MM.1S (cell line): ENCODE measurements at regions not wholly inside any gene's neighbourhood (a gene's known extent, or its start where the extent isn't known, plus 50 kb on each side); places are given as distances from the start of the nearest gene placed in this dataset.

Experiments
- DNase-seq: peaks from one replicate; pipeline ENCODE4 v3.0.0-alpha.2; 2015
- H2AFZ ChIP-seq: fragments of 300-600 bp; sonication (generic); 2 replicates; pipeline ENCODE4 v1.6.0; 2016; ENCODE audit warnings: antibody characterized with exemption, low read length
- H3F3A ChIP-seq: fragments of 300-600 bp; sonication (generic); 2 replicates; pipeline ENCODE4 v1.6.1; 2016; ENCODE audit warnings: mild to moderate bottlenecking, antibody characterized with exemption, low read length, moderate library complexity, mixed read lengths; ENCODE audit not compliant: insufficient read depth
- H3K27ac ChIP-seq: fragments of 300-600 bp; sonication (generic); 2 replicates; pipeline ENCODE4 v1.5.1; 2016; ENCODE audit warnings: mild to moderate bottlenecking, low read length
- H3K27me3 ChIP-seq: fragments of 300-600 bp; sonication (generic); replicated peaks from 2 replicates; pipeline ENCODE4 v1.6.0; 2016; ENCODE audit warnings: low read length; ENCODE audit not compliant: insufficient read depth
- H3K36me3 ChIP-seq: fragments of 300-600 bp; sonication (generic); replicated peaks from 2 replicates; pipeline ENCODE4 v1.6.1; 2016; ENCODE audit warnings: mild to moderate bottlenecking, low read length, mixed read lengths; ENCODE audit not compliant: insufficient read depth
- H3K4me1 ChIP-seq: fragments of 300-600 bp; sonication (generic); 2 replicates; pipeline ENCODE4 v1.6.1; 2016; ENCODE audit warnings: low read length, mixed read lengths
- H3K4me2 ChIP-seq: fragments of 300-600 bp; sonication (generic); 2 replicates; pipeline ENCODE4 v1.6.0; 2016; ENCODE audit warnings: low read depth, low read length
- H3K4me3 ChIP-seq: fragments of 300-600 bp; sonication (generic); 2 replicates; pipeline ENCODE4 v1.5.1; 2016; ENCODE audit warnings: low read length, mixed read lengths
- H3K79me2 ChIP-seq: fragments of 300-600 bp; sonication (generic); 2 replicates; pipeline ENCODE4 v1.6.1; 2016; ENCODE audit warnings: mixed run types, low read length, mixed read lengths
- H3K9ac ChIP-seq: fragments of 300-600 bp; sonication (generic); 2 replicates; pipeline ENCODE4 v1.6.1; 2016; ENCODE audit warnings: low read length, mixed read lengths
- H3K9me2 ChIP-seq: fragments of 300-600 bp; sonication (generic); replicated peaks from 2 replicates; pipeline ENCODE4 v1.6.1; 2016; ENCODE audit warnings: mild to moderate bottlenecking, low read length, mixed read lengths; ENCODE audit not compliant: insufficient read depth
- H3K9me3 ChIP-seq: fragments of 300-600 bp; sonication (generic); replicated peaks from 2 replicates; pipeline ENCODE4 v1.6.1; 2016; ENCODE audit warnings: mild to moderate bottlenecking, low read length, mixed read lengths; ENCODE audit not compliant: insufficient read depth
- H4K20me1 ChIP-seq: fragments of 300-600 bp; sonication (generic); 2 replicates; pipeline ENCODE4 v1.6.1; 2016; ENCODE audit warnings: mild to moderate bottlenecking, low read length, moderate library complexity, mixed read lengths; ENCODE audit not compliant: insufficient read depth
- CTCF ChIP-seq: fragments of 300-600 bp; sonication (generic); IDR thresholded peaks from 2 replicates; pipeline ENCODE4 v1.5.1; 2016; ENCODE audit warnings: antibody characterized with exemption, low read length, mixed read lengths
- EZH2 ChIP-seq: fragments of 300-600 bp; sonication (generic); optimal IDR thresholded peaks from 2 replicates; pipeline ENCODE3; 2017; ENCODE audit warnings: low read depth, mild to moderate bottlenecking, antibody characterized with exemption, low read length, mixed read lengths
- EZH2phosphoT487 ChIP-seq: fragments of 300-600 bp; sonication (generic); IDR thresholded peaks from 2 replicates; pipeline ENCODE4 v1.6.1; 2018; ENCODE audit warnings: antibody characterized with exemption, low read length

- no peaks in the 10 kb centered on the region for H3K4me1 ChIP-seq
- H3K9me2 ChIP-seq, result no peaks in the 10 kb centered on the region
- no peak overlapping the region for H3K27ac ChIP-seq
- H3K9me3 ChIP-seq, result no peaks in the 10 kb centered on the region
- no peak overlapping the region for H2AFZ ChIP-seq
- TF ChIP-seq CTCF, result no peak
- TF ChIP-seq EZH2, result no peak
- TF ChIP-seq EZH2phosphoT487, result no peak
- no peaks in the 10 kb centered on the region for H3F3A ChIP-seq
- H3K79me2 ChIP-seq, result no peaks in the 10 kb centered on the region
- no peaks in the 10 kb centered on the region for H4K20me1 ChIP-seq
- no peak overlapping the region for H3K4me3 ChIP-seq
- H3K9ac ChIP-seq, result no peak overlapping the region
- DNase-seq, result no peak
- H3K27me3 ChIP-seq, result no peaks in the 10 kb centered on the region
- H3K36me3 ChIP-seq, result no peaks in the 10 kb centered on the region
- H3K4me2 ChIP-seq, result no peak overlapping the region
These were observed 412.4 kb upstream of the ERCC4 start for GRCh38 chr16:13507530-13507929.

DNA sequence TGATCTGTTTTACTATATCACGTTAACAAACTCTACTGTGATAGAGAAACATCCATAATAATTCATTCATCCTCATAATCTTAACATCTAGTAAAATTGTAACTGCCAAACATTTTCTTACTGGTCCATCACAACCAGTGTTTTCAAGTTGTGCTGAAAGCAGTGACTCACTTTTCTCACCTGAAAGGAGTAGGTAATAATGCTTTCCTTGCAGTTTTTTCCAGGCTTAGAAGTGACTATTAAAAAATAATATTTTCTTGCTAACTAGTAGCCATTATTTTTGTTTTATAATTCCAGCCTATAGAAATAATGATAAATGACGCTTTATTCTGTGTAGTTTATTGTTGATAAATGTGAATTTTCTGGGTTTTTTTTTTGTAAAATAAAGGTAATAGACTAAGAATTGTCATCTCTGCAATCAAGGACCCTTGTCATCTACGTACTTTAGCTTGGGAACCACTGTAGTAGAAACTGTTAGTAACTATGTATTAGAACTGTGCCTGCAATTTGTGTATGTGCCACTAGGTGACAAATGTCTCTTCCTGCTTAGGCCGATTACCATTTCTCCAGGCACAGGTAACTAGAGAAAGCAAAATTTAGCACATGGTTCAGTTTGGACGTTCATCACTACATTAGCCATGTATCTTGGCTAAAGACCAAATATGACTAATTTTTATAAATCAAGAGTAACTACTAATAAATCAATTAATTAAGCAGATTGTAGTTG lies 409.4 kb upstream of the ERCC4 start:
- no peak overlapping the region for H3K4me3 ChIP-seq
- no peaks in the 10 kb centered on the region for H3K27me3 ChIP-seq
- no peaks in the 10 kb centered on the region for H3K36me3 ChIP-seq
- no peak for DNase-seq
- H3K4me1 ChIP-seq, result no peaks in the 10 kb centered on the region
- no peaks in the 10 kb centered on the region for H3F3A ChIP-seq
- no peaks in the 10 kb centered on the region for H3K79me2 ChIP-seq
- H3K9me2 ChIP-seq, result no peaks in the 10 kb centered on the region
- no peak overlapping the region for H3K9ac ChIP-seq
- H4K20me1 ChIP-seq, result no peaks in the 10 kb centered on the region
- no peak overlapping the region for H3K27ac ChIP-seq
- H3K4me2 ChIP-seq, result no peak overlapping the region
- no peaks in the 10 kb centered on the region for H3K9me3 ChIP-seq
- TF ChIP-seq EZH2phosphoT487, result no peak
- TF ChIP-seq CTCF, result peak; percentile 36
- no peak overlapping the region for H2AFZ ChIP-seq

GRCh38 chr16:13517841-13518240 lies 402.1 kb upstream of the ERCC4 start:
- DNase-seq, result no peak
- Histone ChIP-seq H3K9me3 (no peaks in the 10 kb centered on the region), H3K9ac (no peak overlapping the region), H3K79me2 (no peaks in the 10 kb centered on the region), H3K9me2 (no peaks in the 10 kb centered on the region), H3K4me3 (no peak overlapping the region), H3K4me1 (no peaks in the 10 kb centered on the region), H3K36me3 (no peaks in the 10 kb centered on the region), H2AFZ (no peak overlapping the region), H3K27ac (no peak overlapping the region), H4K20me1 (no peaks in the 10 kb centered on the region), H3F3A (no peaks in the 10 kb centered on the region), H3K27me3 (no peaks in the 10 kb centered on the region), H3K4me2 (no peak overlapping the region)
- TF ChIP-seq EZH2phosphoT487, result no peak
- no peak for TF ChIP-seq CTCF
- no peak for TF ChIP-seq EZH2
